GM19372 (cell line): ENCODE measurements at regions not wholly inside any gene's neighbourhood (a gene's known extent, or its start where the extent isn't known, plus 50 kb on each side); places are given as distances from the start of the nearest gene placed in this dataset.

Experiments used
- ATAC-seq: cut with Tn5 transposase; IDR thresholded peaks from one replicate; pipeline ENCODE4 v1.9.1; 2021; ENCODE audit warnings: mild to moderate bottlenecking, low read depth, moderate library complexity; ENCODE audit not compliant: unreplicated experiment

- ATAC-seq = no peak
Observed at GRCh38 chr17:72511874-72512273, 391.1 kb downstream of the SOX9 start.

GRCh38 chr17:72512649-72513556, 392.1 kb downstream of the SOX9 start:
- ATAC-seq = no peak

GRCh38 chr17:72514321-72514861, 393.6 kb downstream of the SOX9 start:
- no peak for ATAC-seq

GRCh38 chr17:72514891-72515290, 394.1 kb downstream of the SOX9 start:
- no peak for ATAC-seq

- ATAC-seq = no peak
Observed at GRCh38 chr17:72515291-72516065, 394.7 kb downstream of the SOX9 start.

- ATAC-seq = no peak
Observed at GRCh38 chr17:72516772-72517399, 396.1 kb downstream of the SOX9 start.

- no peak for ATAC-seq
Observed at GRCh38 chr17:72517413-72518158, 396.8 kb downstream of the SOX9 start.

- ATAC-seq = no peak
Observed at GRCh38 chr17:72518159-72518732, 397.4 kb downstream of the SOX9 start.

GRCh38 chr17:72518753-72519597, 398.2 kb downstream of the SOX9 start:
- no peak for ATAC-seq

GRCh38 chr17:72519598-72519936, 398.7 kb downstream of the SOX9 start:
- no peak for ATAC-seq

GRCh38 chr17:72520665-72521303, 400.0 kb downstream of the SOX9 start:
- ATAC-seq = no peak

GRCh38 chr17:72523491-72523890, 402.7 kb downstream of the SOX9 start:
- ATAC-seq = no peak

GRCh38 chr17:72525225-72526015, 404.6 kb downstream of the SOX9 start:
- no peak for ATAC-seq

- no peak for ATAC-seq
Observed at GRCh38 chr17:72526769-72527168, 405.9 kb downstream of the SOX9 start.

- no peak for ATAC-seq
Observed at GRCh38 chr17:72527789-72528188, 407.0 kb downstream of the SOX9 start.

GRCh38 chr17:72528683-72529082, 407.9 kb downstream of the SOX9 start:
- ATAC-seq = no peak

- ATAC-seq = no peak
Observed at GRCh38 chr17:72529386-72529785, 408.6 kb downstream of the SOX9 start.

GRCh38 chr17:72530454-72530853, 409.6 kb downstream of the SOX9 start:
- no peak for ATAC-seq
